ENCODE measurements at regions not wholly inside any gene's neighbourhood (a gene's known extent, or its start where the extent isn't known, plus 50 kb on each side); places are given as distances from the start of the nearest gene placed in this dataset.

- H3K27ac Mint-ChIP-seq, result no peak overlapping the region
- peaks cover under 1% of the 10 kb centered on the region for H3K9me3 Mint-ChIP-seq (ENCODE audit: low read depth)
- H3K36me3 Mint-ChIP-seq (ENCODE audit: insufficient read depth), result no peaks in the 10 kb centered on the region
- TF ChIP-seq CTCF (IDR thresholded peaks at IDR 0.05; ENCODE audit: unreplicated experiment), result no peak
- no peak for DNase-seq (ENCODE audit: low spot score, unreplicated experiment)
- H3K4me1 Mint-ChIP-seq (ENCODE audit: low read depth), result peaks cover 1% of the 10 kb centered on the region
- no peak overlapping the region for H3K4me3 Mint-ChIP-seq (ENCODE audit: low read depth)
- no peaks in the 10 kb centered on the region for H3K27me3 Mint-ChIP-seq
Observed at GRCh38 chr14:44405011-44405486, 102.0 kb downstream of the FSCB start.

GRCh38 chr14:44404599-44404998, 102.5 kb downstream of the FSCB start:
- no peak for TF ChIP-seq CTCF (IDR thresholded peaks at IDR 0.05; ENCODE audit: unreplicated experiment)
- H3K9me3 Mint-ChIP-seq (ENCODE audit: low read depth), result peaks cover 2% of the 10 kb centered on the region
- no peak for DNase-seq (ENCODE audit: low spot score, unreplicated experiment)
- no peaks in the 10 kb centered on the region for H3K36me3 Mint-ChIP-seq (ENCODE audit: insufficient read depth)
- peaks cover 1% of the 10 kb centered on the region for H3K4me1 Mint-ChIP-seq (ENCODE audit: low read depth)
- no peaks in the 10 kb centered on the region for H3K27me3 Mint-ChIP-seq
- H3K27ac Mint-ChIP-seq, result no peak overlapping the region
- no peak overlapping the region for H3K4me3 Mint-ChIP-seq (ENCODE audit: low read depth)

GRCh38 chr14:44404036-44404435, 103.0 kb downstream of the FSCB start:
- no peaks in the 10 kb centered on the region for H3K27me3 Mint-ChIP-seq
- no peak for DNase-seq (ENCODE audit: low spot score, unreplicated experiment)
- H3K4me3 Mint-ChIP-seq (ENCODE audit: low read depth), result no peak overlapping the region
- H3K9me3 Mint-ChIP-seq (ENCODE audit: low read depth), result peaks cover 6% of the 10 kb centered on the region
- no peak for TF ChIP-seq CTCF (IDR thresholded peaks at IDR 0.05; ENCODE audit: unreplicated experiment)
- peaks cover 1% of the 10 kb centered on the region for H3K4me1 Mint-ChIP-seq (ENCODE audit: low read depth)
- H3K36me3 Mint-ChIP-seq (ENCODE audit: insufficient read depth), result no peaks in the 10 kb centered on the region
- H3K27ac Mint-ChIP-seq, result no peak overlapping the region

GRCh38 chr14:44403193-44403592, 103.9 kb downstream of the FSCB start:
- Mint-ChIP-seq H3K27me3 (no peaks in the 10 kb centered on the region), H3K27ac (no peak overlapping the region), H3K4me1 (ENCODE audit: low read depth) (peaks cover 1% of the 10 kb centered on the region), H3K36me3 (ENCODE audit: insufficient read depth) (no peaks in the 10 kb centered on the region), H3K4me3 (ENCODE audit: low read depth) (no peak overlapping the region), H3K9me3 (ENCODE audit: low read depth) (peaks cover 11% of the 10 kb centered on the region)
- DNase-seq (ENCODE audit: low spot score, unreplicated experiment), result no peak
- TF ChIP-seq CTCF (IDR thresholded peaks at IDR 0.05; ENCODE audit: unreplicated experiment), result no peak

- Mint-ChIP-seq H3K27ac (peak overlapping the region; percentile 12), H3K27me3 (no peaks in the 10 kb centered on the region), H3K36me3 (ENCODE audit: insufficient read depth) (no peaks in the 10 kb centered on the region), H3K4me1 (ENCODE audit: low read depth) (no peaks in the 10 kb centered on the region), H3K4me3 (ENCODE audit: low read depth) (no peak overlapping the region), H3K9me3 (ENCODE audit: low read depth) (peaks cover 17% of the 10 kb centered on the region)
- DNase-seq (ENCODE audit: low spot score, unreplicated experiment), result no peak
- TF ChIP-seq CTCF (IDR thresholded peaks at IDR 0.05; ENCODE audit: unreplicated experiment), result no peak
Observed at GRCh38 chr14:44396226-44396625, 110.9 kb downstream of the FSCB start.
